ENCODE measurements at regions not wholly inside any gene's neighbourhood (a gene's known extent, or its start where the extent isn't known, plus 50 kb on each side); places are given as distances from the start of the nearest gene placed in this dataset.
"Not testable (repeated sequence)": the region's sequence is repeated elsewhere in the genome, so short reads cannot be mapped to it uniquely, and the experiment has no call there.

DNA sequence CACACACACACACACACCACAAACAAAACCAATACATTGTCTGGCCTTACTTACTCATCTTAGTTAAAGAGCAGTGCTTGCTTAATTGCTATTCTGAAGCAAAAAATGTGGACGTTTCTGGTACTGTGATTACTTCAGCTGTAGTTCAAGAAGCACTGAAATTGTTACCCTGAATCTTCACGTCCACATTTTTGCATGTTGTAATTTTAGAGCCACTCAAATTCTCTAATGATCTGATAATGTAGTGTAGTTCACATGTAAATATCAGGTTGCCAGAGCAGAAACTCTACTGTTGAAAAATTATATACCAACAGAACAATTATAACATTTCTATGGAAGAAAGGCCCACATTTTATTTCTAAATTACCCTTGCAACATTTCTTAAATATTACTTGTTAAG is 1451.1 kb downstream of the GATA3 start:
- DNase-seq (ENCODE audit: low read depth in 2 of 2): no peak

DNA sequence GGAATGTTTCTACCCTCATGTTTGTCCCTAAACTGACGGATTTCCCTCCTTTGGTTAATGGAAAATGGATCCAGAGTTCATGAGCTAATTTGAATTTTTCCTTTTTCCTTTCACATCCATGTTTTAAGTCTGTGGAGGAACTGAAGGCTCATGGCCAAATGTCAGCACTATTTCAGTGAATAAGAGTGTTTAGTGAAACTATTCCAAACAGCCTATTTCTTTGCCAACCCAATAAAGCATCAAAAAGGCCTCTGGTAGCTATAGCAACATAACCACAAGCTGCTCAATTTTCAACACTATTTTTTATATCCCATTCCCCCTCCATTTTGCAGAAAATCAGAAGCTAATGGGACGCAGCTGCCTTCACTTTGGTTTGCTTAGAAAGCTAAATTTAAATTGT is 1454.1 kb downstream of the GATA3 start:
- no peak for DNase-seq (ENCODE audit: low read depth in 2 of 2)

DNA sequence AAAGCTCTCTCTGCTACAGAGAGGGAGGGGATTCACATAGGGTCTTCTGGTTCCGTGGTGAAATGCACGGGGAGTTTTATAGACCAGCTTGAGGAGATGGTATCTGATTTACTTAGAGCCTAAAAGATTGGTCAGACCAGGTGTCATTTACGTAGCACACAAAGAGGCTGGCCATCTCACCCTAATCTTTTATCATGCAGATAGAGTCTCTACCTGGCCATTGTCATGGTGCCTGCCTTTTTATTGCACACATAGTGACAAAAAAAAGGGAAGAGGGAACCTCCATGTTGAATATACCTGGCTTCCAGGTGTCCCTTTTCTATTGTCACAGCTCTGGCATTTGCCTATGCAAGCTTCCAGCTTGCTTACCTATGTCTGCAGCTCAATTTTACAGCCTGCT is 1456.1 kb downstream of the GATA3 start:
- no peak for DNase-seq (ENCODE audit: low read depth in 2 of 2)

DNA sequence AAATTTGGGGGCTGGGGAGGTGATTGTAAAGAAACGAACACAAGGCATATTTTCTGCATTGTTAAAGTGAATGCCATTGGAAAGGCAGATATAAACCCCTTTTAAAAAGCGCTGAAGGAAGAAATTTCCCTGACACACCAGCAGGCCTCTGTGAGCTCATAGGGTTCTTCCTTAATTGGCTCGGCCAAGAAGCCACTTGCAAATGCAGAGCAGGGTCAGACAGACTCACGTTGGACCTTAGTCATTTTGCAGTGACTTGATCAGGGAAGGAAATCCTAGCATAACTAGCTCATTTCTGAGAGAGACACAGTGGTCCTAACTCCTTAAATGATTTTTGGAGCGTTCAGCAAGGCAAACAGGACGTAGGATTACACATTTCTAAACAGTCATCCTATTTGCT is 1461.4 kb downstream of the GATA3 start:
- no peak for DNase-seq (ENCODE audit: low read depth in 2 of 2)

DNA sequence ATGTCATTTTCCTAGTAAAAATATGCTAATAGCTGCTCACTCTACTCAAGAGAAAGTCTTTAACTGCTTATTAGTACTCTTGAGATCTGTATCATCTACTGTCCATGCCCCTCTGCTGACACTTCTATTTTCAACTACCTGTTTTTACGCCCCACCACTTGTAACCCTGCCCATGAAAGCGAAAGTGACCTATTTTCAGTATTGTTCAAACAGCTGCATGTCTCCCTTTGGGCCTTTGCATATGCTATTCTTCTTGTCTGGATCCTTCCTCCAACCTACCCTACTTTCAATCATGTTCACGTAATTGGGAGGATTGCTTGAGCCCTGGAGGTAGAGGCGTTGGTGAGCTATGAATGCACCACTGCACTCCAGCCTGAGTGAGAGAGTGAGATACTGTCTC is 1481.3 kb downstream of the GATA3 start:
- DNase-seq (ENCODE audit: low read depth in 2 of 2): no peak

DNA sequence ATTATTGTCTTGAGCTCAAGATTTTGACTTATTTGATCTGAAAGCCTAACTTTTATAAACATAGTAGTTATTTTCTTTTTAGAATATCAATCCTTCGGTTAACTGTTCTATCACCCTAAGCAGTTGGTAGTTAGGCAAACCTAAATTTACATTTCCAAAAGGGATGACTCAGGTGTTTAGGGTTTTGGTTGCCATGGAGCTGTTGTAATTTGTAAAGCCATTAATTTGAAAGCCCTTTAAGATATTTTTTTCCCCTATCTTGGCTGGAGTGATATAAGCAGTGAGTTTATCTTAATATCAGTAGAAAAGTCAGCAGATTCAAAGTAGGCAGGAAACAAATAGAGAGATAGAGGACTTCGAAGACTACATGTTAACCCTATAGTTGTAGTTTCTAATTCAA is 1472.6 kb upstream of the CELF2 start:
- no peak for DNase-seq (ENCODE audit: low read depth in 2 of 2)

DNA sequence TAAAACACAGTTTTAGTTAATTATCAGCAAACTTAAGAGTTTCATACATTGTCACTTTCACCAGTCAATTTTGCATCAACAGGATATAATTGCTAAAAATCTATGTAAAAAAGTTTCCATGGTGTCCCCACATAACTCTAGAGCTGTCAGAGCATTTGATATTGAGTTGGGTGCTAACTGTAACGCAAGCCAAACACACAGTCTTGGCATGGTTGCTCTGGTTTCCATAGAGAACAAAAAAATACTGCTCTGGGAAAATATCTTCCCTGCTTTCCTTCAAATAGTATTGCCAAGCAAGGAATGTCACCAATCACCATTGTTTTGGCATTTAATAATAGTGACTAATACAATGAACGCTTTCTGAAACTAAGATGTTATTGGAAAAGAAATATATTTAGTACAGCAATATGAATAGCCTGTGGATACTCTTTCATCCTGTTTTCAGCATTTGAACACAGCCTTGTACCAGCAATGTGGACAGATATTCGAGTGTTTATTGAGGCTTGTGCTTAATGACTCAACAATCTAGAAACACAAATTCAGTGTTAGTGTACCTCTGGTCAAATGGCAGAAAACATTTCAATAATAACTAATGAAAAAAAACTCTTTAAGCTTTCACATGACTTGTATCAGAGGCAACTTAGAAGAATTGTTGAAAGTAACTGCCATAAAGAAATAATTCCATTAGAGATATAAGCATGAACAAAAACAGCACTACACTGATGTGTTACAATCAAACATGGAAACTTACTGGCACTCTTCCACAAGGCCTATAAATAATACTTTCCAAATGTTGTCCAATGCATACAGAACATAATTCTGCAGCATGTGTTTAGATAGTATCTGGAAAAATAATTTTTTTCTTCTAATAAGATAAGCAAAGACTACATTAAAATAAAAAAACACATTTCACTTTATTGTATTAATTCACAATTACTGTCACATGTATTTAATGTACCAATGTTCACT is 1469.5 kb upstream of the CELF2 start:
- DNase-seq (ENCODE audit: low read depth in 2 of 2): no peak

DNA sequence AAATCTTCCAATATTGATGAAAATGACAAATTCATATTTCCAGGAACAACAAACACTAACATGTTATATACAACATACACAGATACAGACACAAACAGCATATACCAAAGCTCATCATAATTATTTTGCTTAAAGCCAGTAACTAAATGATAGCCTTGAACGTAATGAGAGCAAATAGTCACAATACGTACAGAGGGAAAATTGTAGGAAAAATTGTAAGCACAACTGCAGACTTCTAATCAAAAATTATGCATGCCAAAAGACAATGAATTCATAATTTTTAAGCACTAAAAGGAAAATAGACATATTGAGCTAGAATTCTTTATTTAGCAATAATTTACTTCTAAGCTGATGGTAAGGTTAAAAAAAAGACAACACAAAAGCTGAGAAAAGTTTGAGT is 1466.9 kb upstream of the CELF2 start:
- no peak for DNase-seq (ENCODE audit: low read depth in 2 of 2)

DNA sequence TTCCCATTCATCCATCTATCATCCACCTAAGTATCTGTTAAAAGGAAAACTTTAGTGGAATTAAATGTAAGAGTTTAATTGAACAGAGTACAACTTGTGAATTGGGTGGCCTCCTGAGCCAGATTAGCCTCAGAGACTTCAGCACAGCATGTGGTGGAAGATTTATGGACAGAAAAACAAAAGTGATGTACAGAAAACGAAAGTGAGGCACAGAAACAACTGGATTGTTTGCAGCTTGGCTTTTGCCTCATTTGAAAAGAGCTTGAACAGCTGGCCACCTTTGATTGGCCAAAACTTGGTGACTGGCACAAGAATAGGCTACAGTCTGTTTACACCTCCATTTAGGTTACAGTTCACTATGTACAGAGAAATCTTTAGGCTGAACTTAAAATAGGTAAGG is 1463.4 kb upstream of the CELF2 start:
- no peak for DNase-seq (ENCODE audit: low read depth in 2 of 2)

DNA sequence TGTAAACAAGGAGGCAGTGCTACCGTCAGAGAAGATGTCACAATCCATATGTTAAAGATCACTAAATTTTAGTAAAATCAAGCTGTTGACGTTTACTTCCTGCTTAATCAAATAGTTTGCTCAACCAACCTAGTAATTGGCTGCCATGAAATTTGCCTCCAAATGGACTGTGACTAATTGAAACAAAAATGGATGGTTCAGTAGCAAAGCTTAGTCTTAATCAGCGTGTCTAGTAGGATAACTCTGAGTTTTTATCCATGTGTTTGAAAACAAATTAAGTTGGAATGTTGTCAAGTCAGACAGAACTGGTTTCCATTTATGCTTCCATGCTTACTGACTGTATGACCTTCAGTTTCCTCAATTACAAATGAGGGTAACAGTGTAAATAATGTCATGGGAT is 1456.7 kb upstream of the CELF2 start:
- no peak for DNase-seq (ENCODE audit: low read depth in 2 of 2)

DNA sequence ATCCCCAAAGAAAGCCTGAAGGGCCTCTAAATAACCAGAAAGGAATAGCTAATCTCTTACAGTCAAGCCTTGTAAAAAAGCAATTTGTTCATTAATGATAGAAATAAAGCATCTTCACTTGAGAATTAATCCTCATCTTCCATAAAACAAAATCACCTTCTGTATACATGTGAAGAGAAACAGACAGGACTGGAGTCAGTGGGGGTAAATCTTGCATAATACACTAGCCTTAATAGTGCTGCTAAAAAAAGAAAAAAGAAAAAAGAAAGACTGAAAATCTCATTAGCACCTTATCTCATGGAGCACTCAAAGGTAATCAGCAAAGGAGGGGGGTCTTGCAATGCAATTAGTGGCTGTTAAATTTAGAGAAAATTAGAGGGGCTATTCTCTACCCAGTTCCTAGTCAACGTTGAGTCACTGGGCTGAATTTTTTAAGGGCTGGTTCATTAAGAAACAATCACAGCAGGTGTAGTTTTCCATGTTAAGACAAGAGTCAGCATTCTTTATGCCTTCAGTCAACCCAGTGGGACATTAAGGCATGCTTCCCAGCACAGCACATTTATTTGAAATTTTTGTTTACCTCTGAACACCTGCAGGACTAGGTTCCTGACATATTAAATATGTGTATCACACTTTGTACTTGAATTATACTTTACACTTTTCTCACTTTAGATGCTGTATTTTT is 1455.7 kb upstream of the CELF2 start:
- DNase-seq (ENCODE audit: low read depth in 2 of 2): no peak

DNA sequence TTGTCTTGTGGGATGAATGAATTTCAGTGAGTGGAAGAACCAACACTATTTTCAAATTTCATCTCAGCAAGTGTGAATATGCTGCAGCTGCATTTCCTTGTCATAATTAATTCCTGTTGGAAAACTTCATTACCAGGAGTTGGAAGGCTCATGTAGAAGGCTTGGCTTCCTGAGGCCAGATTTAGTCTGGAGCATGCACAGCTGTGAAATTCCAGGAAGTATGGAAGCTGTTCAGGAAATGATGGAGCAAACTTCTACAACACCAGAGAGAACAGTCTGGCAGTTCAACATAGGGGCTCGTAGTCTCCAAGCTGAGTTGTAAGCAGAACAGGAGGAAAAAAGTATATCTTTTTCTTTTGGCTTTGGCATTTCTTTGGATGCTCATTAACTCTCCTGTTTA is 1439.9 kb upstream of the CELF2 start:
- DNase-seq (ENCODE audit: low read depth in 2 of 2): no peak

DNA sequence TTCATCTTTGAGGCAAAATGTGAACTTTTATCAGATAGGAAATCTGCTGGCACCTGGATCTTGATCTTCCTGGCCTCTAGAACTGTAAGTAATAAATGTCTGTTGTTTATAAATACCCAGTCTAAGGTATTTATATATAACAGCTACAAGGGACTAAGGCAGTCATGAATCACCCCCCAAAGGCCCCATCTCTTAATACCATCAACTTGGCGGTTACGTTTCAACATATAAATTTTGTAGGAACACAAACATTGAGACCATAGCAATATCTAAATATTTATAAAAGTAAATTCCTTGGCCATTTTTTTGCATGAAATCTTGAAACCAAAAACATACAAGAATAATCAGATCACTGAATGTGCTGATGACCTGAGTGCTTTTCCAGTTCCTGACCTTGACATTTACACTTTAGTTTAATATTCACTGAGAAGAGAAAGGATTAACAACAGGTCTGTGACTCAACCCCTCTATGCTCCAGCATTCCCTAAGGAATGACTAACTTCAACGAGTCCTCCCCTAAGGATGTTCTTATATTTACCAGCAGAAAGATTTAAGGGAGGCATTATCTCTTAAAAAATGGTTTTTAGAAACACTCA is 1438.5 kb upstream of the CELF2 start:
- no peak for DNase-seq (ENCODE audit: low read depth in 2 of 2)

DNA sequence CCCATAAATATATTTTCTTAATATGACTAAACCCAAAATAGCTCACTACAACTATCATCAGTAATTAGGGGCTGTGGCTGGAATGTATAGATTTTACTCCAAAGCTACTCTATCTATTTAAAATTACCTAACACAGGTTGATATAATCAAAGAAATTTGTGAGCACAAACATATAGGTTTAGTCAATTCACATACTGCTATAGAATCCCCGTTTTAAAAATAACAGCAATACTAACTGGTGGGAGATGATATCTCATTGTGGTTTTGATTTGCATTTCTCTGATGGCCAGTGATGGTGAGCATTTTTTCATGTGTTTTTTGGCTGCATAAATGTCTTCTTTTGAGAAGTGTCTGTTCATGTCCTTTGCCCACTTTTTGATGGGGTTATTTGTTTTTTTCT is 1434.9 kb upstream of the CELF2 start:
- not testable (repeated sequence) for DNase-seq (ENCODE audit: low read depth in 2 of 2)

DNA sequence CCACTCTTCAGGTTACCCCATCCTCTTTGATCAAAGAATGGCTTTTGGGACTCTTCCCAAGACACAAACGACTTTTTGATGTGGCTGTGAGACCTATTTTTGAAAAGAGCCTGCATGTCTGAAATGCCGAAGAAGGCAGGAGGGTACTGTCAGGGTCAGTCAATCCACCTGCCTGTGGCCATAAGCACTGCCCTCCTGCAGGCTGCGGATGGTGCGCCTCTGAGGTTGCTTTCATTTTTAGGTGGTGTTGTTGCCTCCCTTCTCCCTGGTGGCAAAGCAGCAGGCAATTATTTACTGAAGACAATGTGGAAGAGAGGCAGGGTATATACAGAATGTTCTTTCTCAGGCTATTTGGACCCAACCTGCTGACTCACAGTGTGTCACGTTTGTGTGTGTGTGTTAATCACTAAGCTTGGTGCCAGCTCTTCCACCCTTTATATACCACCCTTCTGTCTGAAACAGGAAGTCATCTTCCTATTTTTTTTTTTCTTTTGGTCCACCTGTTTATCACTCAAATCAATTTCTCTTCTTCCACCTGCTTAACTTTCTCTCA is 1421.2 kb upstream of the CELF2 start:
- DNase-seq (ENCODE audit: low read depth in 2 of 2): no peak

DNA sequence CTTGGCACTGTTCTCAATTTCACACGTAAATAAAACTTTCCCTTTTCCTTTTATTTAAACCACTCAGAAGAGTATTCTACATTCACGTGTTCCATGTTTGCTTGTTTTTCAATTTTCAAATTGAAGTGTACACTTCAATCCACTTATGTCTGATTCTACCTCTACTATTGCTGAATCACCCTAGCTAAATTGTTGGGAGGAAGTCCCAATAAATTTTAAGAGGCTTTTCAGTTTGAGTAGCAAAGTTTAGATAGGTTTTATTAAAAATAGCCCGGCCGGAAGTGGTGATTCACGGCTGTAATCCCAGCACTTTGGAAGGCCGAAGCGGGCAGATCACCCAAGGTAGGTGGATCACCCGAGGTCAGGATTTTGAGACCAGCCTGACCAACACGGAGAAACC is 1414.7 kb upstream of the CELF2 start:
- no peak for DNase-seq (ENCODE audit: low read depth in 2 of 2)

DNA sequence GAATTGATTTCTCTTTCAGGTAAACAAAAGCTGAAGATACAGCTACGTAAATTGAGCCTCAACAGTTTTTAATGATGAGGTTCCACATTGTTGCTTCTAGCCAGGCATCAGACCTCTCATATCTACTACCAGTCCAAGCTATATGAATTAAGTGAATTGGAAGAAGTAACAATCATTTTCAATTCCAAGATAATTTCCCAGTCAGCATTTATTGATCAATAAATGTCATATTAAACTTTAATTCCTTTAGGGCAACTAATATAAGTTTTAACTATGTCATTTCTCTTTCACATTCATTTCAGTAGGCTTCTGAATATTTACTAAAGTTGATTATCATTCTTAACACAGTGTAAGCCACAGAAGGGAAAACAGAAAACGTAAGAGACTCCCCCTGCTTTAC is 1413.7 kb upstream of the CELF2 start:
- no peak for DNase-seq (ENCODE audit: low read depth in 2 of 2)

DNA sequence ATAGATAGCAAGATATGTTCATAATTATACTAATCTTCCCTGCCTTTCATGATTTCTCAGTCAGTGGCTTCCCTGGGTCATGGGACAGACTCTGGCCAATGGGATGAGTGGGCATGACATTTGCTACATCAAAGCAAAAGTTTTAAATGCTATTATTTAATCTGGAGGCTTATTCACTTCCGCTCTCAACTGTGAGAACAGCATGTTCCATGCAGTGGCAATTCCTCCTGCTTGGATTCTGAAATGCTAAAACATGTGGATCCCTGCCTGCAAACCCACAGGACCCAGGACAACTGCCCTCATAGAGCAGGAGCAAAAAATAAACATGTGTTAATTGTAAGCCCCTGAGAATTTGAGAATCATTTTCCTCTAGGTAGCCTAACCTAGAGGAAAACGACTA is 1412.4 kb upstream of the CELF2 start:
- DNase-seq (ENCODE audit: low read depth in 2 of 2): no peak

DNA sequence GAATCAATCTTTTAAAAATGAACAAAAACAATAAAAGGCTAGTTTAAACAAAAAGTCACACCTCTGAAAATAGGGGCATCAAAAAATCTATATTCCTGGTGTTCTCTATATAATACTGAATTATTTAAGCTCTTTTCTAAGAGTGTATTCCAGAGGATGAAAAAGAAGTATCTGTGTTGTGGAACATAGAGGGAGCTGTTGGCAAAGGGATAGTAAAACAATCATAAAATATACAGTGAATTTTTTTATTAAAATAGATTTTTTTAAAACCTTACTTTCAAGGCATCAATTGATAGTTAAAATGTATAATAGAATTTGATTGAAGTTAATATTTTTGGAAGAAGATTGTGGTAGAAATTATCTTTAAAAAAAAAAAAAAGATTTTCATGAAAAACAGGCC is 1409.1 kb upstream of the CELF2 start:
- no peak for DNase-seq (ENCODE audit: low read depth in 2 of 2)

DNA sequence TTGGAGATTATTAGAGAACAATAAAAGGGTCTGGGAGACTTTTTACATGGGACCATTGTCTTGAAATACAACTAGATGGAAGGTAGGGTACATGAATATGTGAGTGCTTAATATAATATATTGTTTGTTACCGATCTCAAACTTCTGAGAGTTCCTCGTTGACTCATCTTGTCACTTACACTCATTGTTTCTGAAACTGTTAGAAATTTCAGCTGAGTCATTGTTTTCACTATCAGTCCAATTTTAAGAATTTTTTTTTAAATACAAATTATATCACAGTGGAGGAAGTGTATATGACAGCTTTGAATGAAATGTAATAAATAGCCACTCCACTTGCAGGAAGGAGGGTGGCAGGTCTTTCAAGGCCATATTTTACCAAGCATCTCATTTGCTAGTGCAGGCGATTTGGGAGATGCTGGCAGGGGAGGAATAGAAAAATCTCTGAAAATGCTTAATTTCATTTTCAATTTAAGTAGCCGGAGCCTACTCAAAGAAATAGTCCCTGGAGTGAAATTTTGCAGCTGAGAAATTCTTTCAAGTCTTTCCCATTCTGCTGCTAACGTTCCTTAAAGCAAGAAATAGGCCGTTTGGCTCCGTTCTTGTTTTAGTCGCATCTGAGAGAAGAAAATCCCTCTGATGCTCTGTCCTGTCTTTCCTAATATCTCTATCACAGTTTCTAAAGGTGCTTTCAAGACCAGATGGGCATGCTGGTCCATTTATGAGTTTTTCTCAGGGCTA is 1404.2 kb upstream of the CELF2 start:
- no peak for DNase-seq (ENCODE audit: low read depth in 2 of 2)

DNA sequence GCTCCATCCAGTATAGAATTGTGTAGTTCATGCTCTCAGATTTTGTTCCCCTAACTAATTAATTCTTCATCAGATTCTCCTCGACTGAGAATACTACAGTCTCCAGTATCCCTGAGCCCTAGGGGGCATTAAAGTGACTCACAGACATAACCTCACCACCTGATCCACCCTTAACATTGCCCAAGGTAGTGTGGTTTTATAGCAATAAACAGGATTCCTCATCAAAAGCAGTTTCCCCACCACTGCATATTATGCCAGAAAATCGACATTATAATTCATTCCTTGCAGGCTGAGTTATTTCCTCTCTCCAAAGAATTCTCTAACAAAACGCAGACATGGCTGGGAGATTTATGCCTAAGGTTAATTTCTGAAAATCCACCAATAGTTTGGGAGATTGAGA is 1402.5 kb upstream of the CELF2 start:
- no peak for DNase-seq (ENCODE audit: low read depth in 2 of 2)

DNA sequence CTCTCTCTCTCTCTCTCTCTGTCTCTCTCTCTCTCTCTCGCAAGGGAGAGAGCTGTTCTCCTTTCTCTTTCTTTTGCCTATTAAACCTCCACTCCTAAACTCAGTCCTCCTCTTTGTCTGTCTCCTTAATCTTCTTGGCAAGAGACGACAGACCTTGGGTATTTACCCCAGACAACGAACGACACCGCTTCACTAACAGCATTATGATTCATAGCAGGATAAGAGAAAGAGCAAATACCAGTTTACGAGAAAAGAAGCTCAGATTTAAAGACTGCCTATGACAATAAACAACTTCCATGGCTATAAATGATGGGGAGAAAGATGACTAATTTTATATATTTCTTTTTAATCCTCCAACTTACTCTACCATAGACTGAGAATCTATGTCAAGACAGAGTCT is 1396.5 kb upstream of the CELF2 start:
- no peak for DNase-seq (ENCODE audit: low read depth in 2 of 2)
